Amygdala (tissue), 56 donors: ENCODE measurements at regions not wholly inside any gene's neighbourhood (a gene's known extent, or its start where the extent isn't known, plus 50 kb on each side); places are given as distances from the start of the nearest gene placed in this dataset.
A peak's percentile ranks its signal among the peaks of the same experiment; 100 is the strongest.

ENCODE experiments used
- DNase-seq, 56 donors: peaks; one replicate each; lab custom pipeline; 2025; lab: John Stamatoyannopoulos, UW

GRCh38 chr1:29475326-29475725 lies 239.0 kb downstream of the PTPRU start:
- no peak for DNase-seq

GRCh38 chr1:29474274-29475244 lies 238.2 kb downstream of the PTPRU start:
- DNase-seq: no peak

- no peak for DNase-seq
Observed at GRCh38 chr1:29473161-29473855, 237.0 kb downstream of the PTPRU start.

GRCh38 chr1:29471487-29472313 lies 235.4 kb downstream of the PTPRU start:
- DNase-seq: no peak

GRCh38 chr1:29470788-29471119 lies 234.4 kb downstream of the PTPRU start:
- no peak for DNase-seq

GRCh38 chr1:29470087-29470787 lies 233.9 kb downstream of the PTPRU start:
- no peak for DNase-seq

- peak in 4 of 56 donors; percentile 1 to 40 (median 25) for DNase-seq
Observed at GRCh38 chr1:29469457-29469856, 233.1 kb downstream of the PTPRU start.

- no peak for DNase-seq
Observed at GRCh38 chr1:29467989-29468900, 231.9 kb downstream of the PTPRU start.

- no peak for DNase-seq
Observed at GRCh38 chr1:29466258-29466657, 229.9 kb downstream of the PTPRU start.

GRCh38 chr1:29465755-29466154 lies 229.4 kb downstream of the PTPRU start:
- DNase-seq: no peak

GRCh38 chr1:29462096-29462495 lies 225.8 kb downstream of the PTPRU start:
- DNase-seq: no peak

- DNase-seq: no peak
Observed at GRCh38 chr1:29461115-29461739, 224.9 kb downstream of the PTPRU start.

- no peak for DNase-seq
Observed at GRCh38 chr1:29460694-29461093, 224.4 kb downstream of the PTPRU start.

- DNase-seq: no peak
Observed at GRCh38 chr1:29460041-29460610, 223.8 kb downstream of the PTPRU start.

- no peak for DNase-seq
Observed at GRCh38 chr1:29459620-29459945, 223.3 kb downstream of the PTPRU start.

GRCh38 chr1:29458737-29459619 lies 222.7 kb downstream of the PTPRU start:
- no peak for DNase-seq
